Naive thymus-derived CD4-positive, alpha-beta T cell (primary cell): ENCODE measurements at regions not wholly inside any gene's neighbourhood (a gene's known extent, or its start where the extent isn't known, plus 50 kb on each side); places are given as distances from the start of the nearest gene placed in this dataset.

Experiments used
- ATAC-seq: fragments of 150-1000 bp; cut with Tn5 transposase; 2 replicates; pipeline ENCODE4 v1.10.0; 2021; ENCODE audit warnings: mild to moderate bottlenecking, moderate library complexity
- CTCF ChIA-PET: fragments of 350-600 bp; sonication (Branson Sonifier 250); formaldehyde crosslinking; loops from one replicate; lab custom pipeline; 2021; ENCODE audit warnings: antibody characterized with exemption; lab: Charles Lee
- POLR2A ChIA-PET: fragments of 350-600 bp; sonication (Branson Sonifier 250); formaldehyde crosslinking; loops from one replicate; lab custom pipeline; 2021; ENCODE audit warnings: antibody characterized with exemption, inconsistent platforms; lab: Charles Lee
- DNase-seq, 9 donors: peaks; one replicate each; pipeline versions ENCODE4 v3.0.0 to v3.0.0-alpha.2; 2020 to 2022; ENCODE audit warnings: mixed read lengths in 1 of 9
- H3K27ac ChIP-seq: one replicate; pipeline ENCODE4 v1.7.0; 2013; ENCODE audit warnings: mild to moderate bottlenecking, low read depth, low read length, moderate library complexity
- H3K27me3 ChIP-seq, 2 donors: one replicate each; pipeline ENCODE4 v1.7.0; 2013; ENCODE audit warnings: low read length in 2 of 2, mild to moderate bottlenecking in 2 of 2, moderate library complexity in 2 of 2; ENCODE audit not compliant: control insufficient read depth in 2 of 2, insufficient read depth in 2 of 2
- H3K36me3 ChIP-seq, 3 experiments: 1 replicate in 2 of 3; 2 replicates in 1 of 3; pipeline ENCODE4 v1.7.0; 2013; ENCODE audit warnings: low read length in 3 of 3, mild to moderate bottlenecking in 3 of 3, moderate library complexity in 1 of 3; ENCODE audit not compliant: insufficient read depth in 3 of 3, control insufficient read depth in 2 of 3
- H3K4me1 ChIP-seq, 2 donors: one replicate each; pipeline ENCODE4 v1.7.0; 2013; ENCODE audit warnings: low read length in 2 of 2, mild to moderate bottlenecking in 2 of 2, moderate library complexity in 1 of 2; ENCODE audit not compliant: control insufficient read depth in 2 of 2, insufficient read depth in 2 of 2
- H3K4me3 ChIP-seq: 2 replicates; pipeline ENCODE4 v1.7.0; 2013; ENCODE audit warnings: mild to moderate bottlenecking, low read length
- H3K9me3 ChIP-seq, 3 experiments: 1 replicate in 2 of 3; 2 replicates in 1 of 3; pipeline ENCODE4 v1.7.0; 2013; ENCODE audit warnings: low read length in 3 of 3; ENCODE audit not compliant: control insufficient read depth in 2 of 3
- H3K27ac Mint-ChIP-seq, 9 donors: one replicate each; pipeline ENCODE4 v1.8.0; 2020 to 2022; ENCODE audit warnings: mixed read lengths in 9 of 9, mild to moderate bottlenecking in 8 of 9, moderate library complexity in 5 of 9, inconsistent platforms in 2 of 9
- H3K27me3 Mint-ChIP-seq, 5 donors: one replicate each; pipeline ENCODE4 v1.8.0; 2021 to 2022; ENCODE audit warnings: mixed read lengths in 5 of 5, mild to moderate bottlenecking in 1 of 5
- H3K36me3 Mint-ChIP-seq, 5 donors: one replicate each; pipeline ENCODE4 v1.8.0; 2020 to 2022; ENCODE audit warnings: mixed read lengths in 5 of 5, mild to moderate bottlenecking in 3 of 5, inconsistent platforms in 1 of 5
- H3K4me1 Mint-ChIP-seq, 7 donors: one replicate each; pipeline ENCODE4 v1.8.0; 2020 to 2022; ENCODE audit warnings: mixed read lengths in 7 of 7, mild to moderate bottlenecking in 3 of 7, inconsistent platforms in 1 of 7
- H3K4me3 Mint-ChIP-seq, 10 donors: one replicate each; pipeline ENCODE4 v1.8.0; 2020 to 2022; ENCODE audit warnings: mild to moderate bottlenecking in 10 of 10, mixed read lengths in 10 of 10, moderate library complexity in 6 of 10, inconsistent platforms in 2 of 10
- H3K9me3 Mint-ChIP-seq, 11 donors: one replicate each; pipeline ENCODE4 v1.8.0; 2020 to 2022; ENCODE audit warnings: mixed read lengths in 11 of 11, mild to moderate bottlenecking in 4 of 11, inconsistent platforms in 1 of 11, moderate library complexity in 1 of 11
- intact Hi-C, 2 donors: fragments of 100-400 bp; cut with micrococcal nuclease; formaldehyde crosslinking; loops; one replicate each; pipeline ENCODE4 v1.15.1; 2023

- H3K27me3 Mint-ChIP-seq = no peaks in the 10 kb centered on the region
- Histone ChIP-seq H3K27me3 (no peaks in the 10 kb centered on the region), H3K27ac (no peak overlapping the region), H3K4me1 (no peaks in the 10 kb centered on the region), H3K4me3 (no peak overlapping the region), H3K36me3 (no peaks in the 10 kb centered on the region), H3K9me3 (no peaks in the 10 kb centered on the region)
- H3K36me3 Mint-ChIP-seq = no peaks in the 10 kb centered on the region
- H3K4me1 Mint-ChIP-seq = no peaks in the 10 kb centered on the region
- ChIA-PET CTCF (no interaction called here), POLR2A (no interaction called here)
- no peak overlapping the region for H3K27ac Mint-ChIP-seq
- intact Hi-C loops = no loop called here
- no peak overlapping the region for H3K4me3 Mint-ChIP-seq
- no peak for DNase-seq
- H3K9me3 Mint-ChIP-seq = peaks cover 0 to 5% (median 0%) of the 10 kb centered on the region in 11 donors
- no peak for ATAC-seq
These were observed 234.4 kb downstream of the CENPW start for GRCh38 chr6:126574301-126574700.

GRCh38 chr6:126581316-126581715, 241.4 kb downstream of the CENPW start:
- ATAC-seq = no peak
- Mint-ChIP-seq H3K4me3 (no peak overlapping the region), H3K4me1 (no peaks in the 10 kb centered on the region), H3K9me3 (peaks cover 0 to 11% (median 0%) of the 10 kb centered on the region in 11 donors), H3K27me3 (no peaks in the 10 kb centered on the region), H3K27ac (no peak overlapping the region), H3K36me3 (no peaks in the 10 kb centered on the region)
- Histone ChIP-seq H3K4me3 (no peak overlapping the region), H3K9me3 (no peaks in the 10 kb centered on the region), H3K4me1 (no peaks in the 10 kb centered on the region), H3K36me3 (no peaks in the 10 kb centered on the region), H3K27me3 (no peaks in the 10 kb centered on the region), H3K27ac (no peak overlapping the region)
- CTCF ChIA-PET = interaction anchor here (0.7 kb wide), 1 partner anchor 422 kb away, joined by 3 read pairs; no protein-coding TSS in a partner anchor
- POLR2A ChIA-PET = no interaction called here
- no peak for DNase-seq
- intact Hi-C loops = no loop called here

DNA sequence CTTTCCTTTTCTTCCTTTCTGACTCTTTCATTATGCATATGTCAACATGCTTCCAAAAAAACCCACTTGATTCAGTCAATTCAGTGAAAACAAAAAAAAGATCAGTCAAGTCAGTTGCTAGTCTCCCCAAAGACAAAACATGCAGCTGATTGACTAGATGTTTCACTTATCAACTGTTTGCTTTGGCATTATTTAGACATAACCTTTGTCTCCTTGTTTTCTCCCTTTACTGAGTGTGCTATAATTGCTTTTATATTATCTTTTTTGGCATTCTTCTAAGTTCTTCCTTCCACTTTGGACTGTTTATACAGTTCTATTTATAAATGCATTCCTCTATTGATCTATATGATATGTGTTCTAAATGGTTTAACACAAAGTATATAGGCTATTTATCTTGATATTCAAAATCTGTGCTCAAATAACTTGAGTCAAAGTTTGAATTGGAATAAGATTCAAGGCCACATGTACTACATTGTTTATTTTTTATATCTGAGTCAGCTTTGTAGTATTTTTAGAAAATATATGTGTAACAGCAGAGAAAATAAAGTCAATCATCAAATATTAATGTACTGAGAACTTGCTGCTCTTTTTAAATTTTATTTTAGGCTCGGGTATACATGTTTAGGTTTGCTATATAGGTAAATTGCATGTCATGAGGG, 260.5 kb downstream of the CENPW start:
- no peak overlapping the region for H3K4me3 Mint-ChIP-seq
- H3K36me3 Mint-ChIP-seq = no peaks in the 10 kb centered on the region
- DNase-seq = no peak
- CTCF ChIA-PET = no interaction called here
- no peak overlapping the region for H3K27ac Mint-ChIP-seq
- no peaks in the 10 kb centered on the region for H3K27me3 ChIP-seq
- no peaks in the 10 kb centered on the region for H3K4me1 Mint-ChIP-seq
- H3K9me3 ChIP-seq = no peaks in the 10 kb centered on the region
- POLR2A ChIA-PET = no interaction called here
- no peak overlapping the region for H3K4me3 ChIP-seq
- peaks cover 0 to 16% (median 4%) of the 10 kb centered on the region in 11 donors for H3K9me3 Mint-ChIP-seq
- no peaks in the 10 kb centered on the region for H3K36me3 ChIP-seq
- H3K4me1 ChIP-seq = no peaks in the 10 kb centered on the region
- ATAC-seq = no peak
- intact Hi-C loops = no loop called here
- H3K27ac ChIP-seq = no peak overlapping the region
- no peaks in the 10 kb centered on the region for H3K27me3 Mint-ChIP-seq

DNA sequence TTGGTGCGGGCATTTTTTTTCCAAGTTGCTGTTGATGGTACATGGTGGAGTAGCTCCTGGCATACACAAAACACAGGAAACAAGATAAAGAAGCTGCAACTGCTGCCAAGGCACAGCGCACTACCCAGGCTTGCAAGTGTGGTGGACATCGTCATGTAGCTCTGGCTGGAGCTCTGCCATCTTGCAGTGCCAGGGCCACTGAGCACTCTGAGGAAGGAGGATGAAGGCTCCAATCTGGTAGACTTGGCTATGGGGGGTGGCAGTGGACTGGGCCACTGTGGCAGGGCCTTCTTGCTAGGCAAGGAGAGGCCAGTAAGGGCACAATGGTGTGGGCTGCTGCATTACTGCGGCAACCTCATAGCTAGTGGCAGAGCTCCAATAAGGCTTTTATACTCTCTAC, 263.5 kb downstream of the CENPW start:
- no peaks in the 10 kb centered on the region for H3K4me1 ChIP-seq
- Mint-ChIP-seq H3K27me3 (no peaks in the 10 kb centered on the region), H3K9me3 (peaks cover 0 to 21% (median 3%) of the 10 kb centered on the region in 11 donors), H3K4me1 (no peaks in the 10 kb centered on the region), H3K36me3 (no peaks in the 10 kb centered on the region), H3K4me3 (no peak overlapping the region), H3K27ac (no peak overlapping the region)
- ChIA-PET CTCF (no interaction called here), POLR2A (no interaction called here)
- H3K9me3 ChIP-seq = no peaks in the 10 kb centered on the region
- no peaks in the 10 kb centered on the region for H3K27me3 ChIP-seq
- intact Hi-C loops = no loop called here
- ATAC-seq (no peak), DNase-seq (no peak)
- no peak overlapping the region for H3K27ac ChIP-seq
- no peaks in the 10 kb centered on the region for H3K36me3 ChIP-seq
- no peak overlapping the region for H3K4me3 ChIP-seq

DNA sequence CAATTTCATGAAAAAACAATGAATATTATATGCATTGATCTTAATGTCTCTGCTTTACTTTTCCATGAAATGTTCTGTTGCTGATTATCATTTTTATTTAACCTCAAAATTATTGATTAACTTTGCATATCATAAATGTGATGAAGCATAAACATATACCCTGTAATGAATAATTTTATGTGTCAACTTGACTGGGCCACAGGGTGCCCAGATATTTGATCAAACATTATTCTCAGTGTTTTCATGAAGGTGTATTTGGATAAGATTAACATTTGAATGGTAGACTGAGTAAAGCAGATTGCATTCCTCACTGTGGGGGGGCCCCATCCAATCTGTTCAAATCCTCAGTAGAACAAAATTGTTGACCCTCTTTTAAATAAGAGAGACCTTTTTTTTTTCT, 265.2 kb downstream of the CENPW start:
- Mint-ChIP-seq H3K4me1 (no peaks in the 10 kb centered on the region), H3K27me3 (no peaks in the 10 kb centered on the region), H3K4me3 (no peak overlapping the region), H3K36me3 (no peaks in the 10 kb centered on the region), H3K27ac (no peak overlapping the region), H3K9me3 (peaks cover 0 to 21% (median 5%) of the 10 kb centered on the region in 11 donors)
- H3K4me1 ChIP-seq = no peaks in the 10 kb centered on the region
- H3K9me3 ChIP-seq = no peaks in the 10 kb centered on the region
- ChIA-PET CTCF (no interaction called here), POLR2A (no interaction called here)
- H3K27ac ChIP-seq = no peak overlapping the region
- no peak overlapping the region for H3K4me3 ChIP-seq
- ATAC-seq (no peak), DNase-seq (no peak)
- H3K36me3 ChIP-seq = no peaks in the 10 kb centered on the region
- H3K27me3 ChIP-seq = no peaks in the 10 kb centered on the region
- intact Hi-C loops = no loop called here

DNA sequence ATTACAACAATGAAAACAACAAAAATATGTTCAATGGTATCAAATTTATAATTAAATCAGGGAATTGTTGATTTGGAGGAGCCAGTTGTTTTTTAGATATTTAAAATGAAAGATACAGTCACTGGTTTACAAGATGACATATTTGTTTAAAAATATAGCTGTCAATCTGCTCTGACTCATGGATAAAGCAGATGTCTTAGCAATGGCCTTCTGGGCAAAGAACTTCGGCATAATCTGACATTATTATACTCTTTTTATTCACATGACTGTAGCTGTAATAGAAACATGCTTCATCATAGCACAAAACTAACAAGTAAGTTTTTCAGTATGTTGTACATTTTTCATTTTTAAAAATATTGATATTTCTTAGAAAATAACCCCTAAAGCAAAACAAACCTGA, 267.4 kb downstream of the CENPW start:
- no peak overlapping the region for H3K4me3 ChIP-seq
- no peaks in the 10 kb centered on the region for H3K27me3 ChIP-seq
- POLR2A ChIA-PET = no interaction called here
- no peaks in the 10 kb centered on the region for H3K4me1 Mint-ChIP-seq
- no peaks in the 10 kb centered on the region for H3K36me3 ChIP-seq
- H3K27me3 Mint-ChIP-seq = no peaks in the 10 kb centered on the region
- peaks cover 0 to 24% (median 7%) of the 10 kb centered on the region in 11 donors for H3K9me3 Mint-ChIP-seq
- peaks cover 0 to 6% (median 0%) of the 10 kb centered on the region in 5 donors for H3K36me3 Mint-ChIP-seq
- CTCF ChIA-PET = no interaction called here
- no peaks in the 10 kb centered on the region for H3K9me3 ChIP-seq
- ATAC-seq = no peak
- H3K4me1 ChIP-seq = no peaks in the 10 kb centered on the region
- intact Hi-C loops = no loop called here
- no peak overlapping the region for H3K4me3 Mint-ChIP-seq
- no peak overlapping the region for H3K27ac ChIP-seq
- DNase-seq = no peak
- no peak overlapping the region for H3K27ac Mint-ChIP-seq

- intact Hi-C loops = no loop called here
These were observed 268.8 kb downstream of the CENPW start for GRCh38 chr6:126608681-126609080.

More at GRCh38 chr6:126608681-126609080, 268.8 kb downstream of the CENPW start:
- no peaks in the 10 kb centered on the region for H3K4me1 Mint-ChIP-seq
- no peak overlapping the region for H3K4me3 ChIP-seq
- no peak overlapping the region for H3K4me3 Mint-ChIP-seq
- H3K27me3 ChIP-seq = no peaks in the 10 kb centered on the region
- peaks cover 0 to 6% (median 0%) of the 10 kb centered on the region in 5 donors for H3K36me3 Mint-ChIP-seq
- DNase-seq (no peak), ATAC-seq (no peak)
- no peaks in the 10 kb centered on the region for H3K9me3 ChIP-seq
- ChIA-PET CTCF (no interaction called here), POLR2A (no interaction called here)
- no peak overlapping the region for H3K27ac Mint-ChIP-seq
- no peaks in the 10 kb centered on the region for H3K4me1 ChIP-seq
- no peaks in the 10 kb centered on the region for H3K27me3 Mint-ChIP-seq
- no peak overlapping the region for H3K27ac ChIP-seq
- H3K36me3 ChIP-seq = no peaks in the 10 kb centered on the region
- peaks cover 4 to 30% (median 12%) of the 10 kb centered on the region in 11 donors for H3K9me3 Mint-ChIP-seq
